GM18508 (cell line): ENCODE measurements at regions not wholly inside any gene's neighbourhood (a gene's known extent, or its start where the extent isn't known, plus 50 kb on each side); places are given as distances from the start of the nearest gene placed in this dataset.
"Not testable (repeated sequence)": the region's sequence is repeated elsewhere in the genome, so short reads cannot be mapped to it uniquely, and the experiment has no call there.

Source experiments
- ATAC-seq: cut with Tn5 transposase; IDR thresholded peaks from one replicate; pipeline ENCODE4 v1.9.1; 2021; ENCODE audit warnings: moderate number of reproducible peaks; ENCODE audit not compliant: insufficient read depth, unreplicated experiment

GRCh38 chr14:37830271-37830670 is 234.8 kb downstream of the TTC6 start:
- no peak for ATAC-seq

DNA sequence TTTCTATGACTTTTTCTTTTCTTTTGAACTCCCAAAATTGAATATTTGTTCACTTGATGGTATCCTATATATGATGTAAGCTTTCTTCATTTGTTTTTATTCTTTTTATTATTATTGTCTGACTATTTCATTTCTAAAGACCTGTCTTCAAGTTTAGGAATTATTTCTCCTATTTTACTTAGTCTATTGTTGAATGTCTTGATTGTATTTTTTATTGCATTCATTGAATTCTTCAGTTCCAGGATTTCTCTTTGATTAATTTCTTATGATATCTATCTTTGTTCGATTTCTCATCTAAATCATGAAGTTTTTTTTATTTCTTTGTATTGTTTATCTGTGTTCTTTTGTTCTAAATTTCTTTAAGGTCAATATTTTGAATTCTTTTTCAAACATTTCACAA is 238.8 kb downstream of the TTC6 start:
- no peak for ATAC-seq

DNA sequence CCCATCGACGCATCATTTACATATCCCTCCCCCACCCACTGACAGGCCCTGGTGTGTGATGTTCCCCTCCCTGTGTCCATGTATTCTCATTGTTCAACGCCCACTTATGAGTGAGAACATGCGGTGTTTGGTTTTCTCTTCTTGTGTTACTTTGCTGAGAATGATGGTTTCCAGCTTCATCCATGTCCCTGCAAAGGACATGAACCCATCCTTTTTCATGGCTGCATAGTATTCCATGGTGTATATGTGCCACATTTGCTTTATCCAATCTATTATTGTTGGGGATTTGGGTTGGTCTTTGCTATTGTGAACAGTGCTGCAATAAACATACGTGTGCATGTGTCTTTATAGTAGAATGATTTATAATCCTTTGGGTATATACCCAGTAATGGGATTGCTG is 243.3 kb downstream of the TTC6 start:
- not testable (repeated sequence) for ATAC-seq

DNA sequence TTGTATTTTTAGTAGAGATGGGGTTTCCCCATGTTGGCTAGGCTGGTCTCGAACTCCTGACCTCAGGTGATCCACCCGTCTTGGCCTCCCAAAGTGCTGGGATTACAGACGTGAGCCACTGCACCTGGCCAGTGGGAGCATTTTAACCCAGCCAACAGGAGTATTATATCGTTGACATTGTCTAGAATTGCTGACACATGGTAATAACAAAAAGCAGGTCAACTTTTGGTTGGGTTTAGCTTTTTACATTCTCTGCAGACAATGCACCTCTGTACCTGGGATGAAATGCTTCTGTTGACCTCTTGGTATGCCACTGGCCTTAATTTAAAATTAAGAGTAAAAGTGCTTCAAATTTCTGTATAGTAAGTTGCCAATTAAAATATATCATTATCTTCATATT is 245.6 kb downstream of the TTC6 start:
- not testable (repeated sequence) for ATAC-seq

- no peak for ATAC-seq
Observed at GRCh38 chr14:37842106-37842505, 246.7 kb downstream of the TTC6 start.

DNA sequence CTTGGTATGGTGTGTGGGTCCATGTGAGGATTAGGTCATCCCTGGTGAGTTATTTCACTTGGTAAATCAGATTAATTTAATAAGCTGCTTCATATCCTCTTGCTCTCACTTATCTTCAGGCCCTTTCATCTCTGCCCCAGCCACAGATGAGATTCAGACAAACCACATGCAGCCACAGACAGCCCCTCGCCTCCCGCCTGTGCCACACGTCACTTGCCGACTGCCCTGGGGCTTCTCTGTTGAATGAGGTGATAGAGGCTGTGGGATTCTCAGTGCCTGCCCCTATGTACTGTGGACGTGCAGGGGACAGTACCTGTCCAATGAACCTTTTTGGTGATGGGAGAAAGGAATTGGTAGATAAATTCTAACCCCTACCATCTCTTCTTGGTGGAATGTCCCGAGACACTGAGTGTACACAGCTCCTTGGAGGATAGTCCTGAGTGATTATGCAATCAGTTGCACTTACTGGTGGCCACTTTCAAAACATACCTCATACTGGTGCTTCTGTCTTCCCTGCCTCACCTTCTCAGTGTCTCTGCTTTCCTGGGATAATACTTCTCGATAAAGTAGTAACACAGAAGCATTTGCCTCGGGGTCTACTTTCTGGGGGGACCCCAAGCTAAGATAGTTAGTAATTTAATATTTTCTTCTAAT is 248.7 kb downstream of the TTC6 start:
- ATAC-seq, result no peak

DNA sequence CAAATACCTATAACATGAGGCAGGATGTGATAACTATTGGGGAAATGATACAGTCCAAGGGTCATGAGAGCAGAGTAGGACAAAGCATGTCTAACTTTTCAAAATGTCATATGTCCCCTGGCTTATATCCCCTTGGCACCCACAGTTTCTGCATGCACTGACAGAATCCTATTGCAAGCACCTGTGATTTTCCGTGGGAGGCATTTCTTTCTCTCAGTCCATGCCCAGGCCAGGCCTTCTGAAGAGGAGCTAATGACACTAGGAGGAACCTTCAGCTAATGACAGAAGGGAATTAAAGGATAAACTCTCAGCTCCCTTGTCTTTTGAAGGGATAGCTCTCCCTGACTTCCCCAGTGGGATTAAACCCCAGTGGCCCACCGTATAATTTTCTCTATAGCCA is 249.2 kb downstream of the TTC6 start:
- no peak for ATAC-seq

DNA sequence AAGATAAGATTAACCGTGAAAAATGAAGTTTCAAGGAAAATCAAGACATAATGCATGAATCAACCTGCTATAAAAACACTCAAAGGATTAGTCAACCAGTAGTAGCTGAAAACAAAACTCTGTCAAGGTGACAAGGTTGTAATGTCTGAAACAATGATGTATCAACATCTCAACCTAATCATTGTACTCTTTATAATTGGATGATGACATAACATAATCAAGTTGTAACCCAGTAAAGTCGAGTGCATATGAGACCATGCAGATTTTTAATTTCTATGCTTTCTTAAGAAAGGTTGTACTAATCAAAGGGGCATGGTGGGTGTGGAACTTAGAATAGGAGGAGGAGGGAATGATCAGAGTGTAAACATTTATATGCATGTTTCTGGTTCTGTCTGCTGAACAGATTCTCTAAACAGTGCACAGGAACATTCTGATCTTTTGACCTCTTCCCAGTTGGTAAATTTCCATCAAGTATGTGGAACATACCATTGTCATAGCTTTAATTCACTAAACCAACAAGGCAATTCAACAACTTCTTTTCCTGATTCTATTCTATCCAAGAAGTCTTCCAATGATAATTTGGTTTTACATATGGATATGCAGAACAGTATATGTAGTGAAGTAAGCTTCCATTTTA is 253.7 kb downstream of the TTC6 start:
- no peak for ATAC-seq

DNA sequence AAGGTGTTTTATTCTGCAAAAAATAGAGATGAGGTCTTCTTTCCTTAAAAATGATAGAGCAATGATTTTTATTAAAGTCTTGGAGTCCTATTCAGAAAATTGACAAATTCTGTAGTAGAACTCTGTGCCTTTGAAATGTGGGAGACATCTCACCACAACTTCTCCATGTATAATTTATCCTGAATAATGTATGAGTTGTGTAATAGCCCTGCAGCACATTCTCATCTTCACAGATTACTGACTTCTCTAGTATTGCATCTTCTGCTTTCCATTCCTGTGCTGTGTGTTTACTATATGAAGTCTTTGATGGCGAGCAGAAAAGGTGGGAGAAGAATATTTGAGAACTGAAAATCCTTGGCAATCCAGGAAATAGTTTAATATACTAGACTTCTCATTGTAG is 255.6 kb downstream of the TTC6 start:
- no peak for ATAC-seq

DNA sequence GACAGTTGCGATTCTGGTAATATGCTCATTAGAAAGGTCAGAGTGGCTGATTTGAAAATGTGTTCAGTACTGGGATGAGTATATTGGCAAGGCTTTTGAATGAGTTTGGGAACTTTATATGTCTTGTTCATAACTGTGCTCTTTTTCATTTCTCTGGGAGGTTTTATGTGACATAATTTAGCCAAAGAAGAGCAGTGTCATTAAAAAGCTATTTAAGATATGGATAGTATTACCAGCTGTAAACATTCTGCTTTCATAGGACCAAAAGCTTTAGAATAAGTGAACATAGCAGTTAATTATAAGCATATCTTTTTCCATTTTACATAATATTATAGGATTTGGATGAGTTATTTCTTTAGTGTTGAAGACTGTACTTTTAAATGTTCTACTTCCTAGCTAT is 260.4 kb downstream of the TTC6 start:
- ATAC-seq, result no peak

- no peak for ATAC-seq
Observed at GRCh38 chr14:37857774-37858266, 262.4 kb downstream of the TTC6 start.

GRCh38 chr14:37858733-37859132 is 263.3 kb downstream of the TTC6 start:
- no peak for ATAC-seq

- ATAC-seq, result no peak
Observed at GRCh38 chr14:37859177-37859576, 263.7 kb downstream of the TTC6 start.

- no peak for ATAC-seq
Observed at GRCh38 chr14:37862263-37862662, 266.8 kb downstream of the TTC6 start.

GRCh38 chr14:37864128-37864527 is 268.7 kb downstream of the TTC6 start:
- no peak for ATAC-seq

- no peak for ATAC-seq
Observed at GRCh38 chr14:37864861-37865718, 269.7 kb downstream of the TTC6 start.

GRCh38 chr14:37865719-37866549 is 270.5 kb downstream of the TTC6 start:
- ATAC-seq, result no peak

- ATAC-seq, result no peak
Observed at GRCh38 chr14:37869633-37870032, 274.2 kb downstream of the TTC6 start.

- no peak for ATAC-seq
Observed at GRCh38 chr14:37870170-37870569, 274.7 kb downstream of the TTC6 start.

GRCh38 chr14:37870632-37871346 is 275.4 kb downstream of the TTC6 start:
- no peak for ATAC-seq
